Ovary (tissue), 7 donors: ENCODE measurements at regions not wholly inside any gene's neighbourhood (a gene's known extent, or its start where the extent isn't known, plus 50 kb on each side); places are given as distances from the start of the nearest gene placed in this dataset.

Experiments
- DNase-seq, 5 donors: peaks; one replicate each; pipeline ENCODE4 v3.0.0-alpha.2; 2019 to 2020
- H3K27ac ChIP-seq, 2 donors: fragments of 200-600 bp; one replicate each; pipeline versions ENCODE4 v1.5.1 to v1.8.0; 2019 to 2022
- H3K27me3 ChIP-seq: fragments of 200-600 bp; one replicate; pipeline ENCODE4 v1.8.0; 2022
- H3K36me3 ChIP-seq: fragments of 200-600 bp; sonication (generic); one replicate; pipeline ENCODE4 v1.5.1; 2019
- H3K4me1 ChIP-seq: one replicate; pipeline ENCODE4 v1.8.1; 2013; ENCODE audit warnings: mild to moderate bottlenecking, moderate library complexity; ENCODE audit not compliant: insufficient read depth
- H3K4me3 ChIP-seq: fragments of 200-600 bp; sonication (generic); one replicate; pipeline ENCODE4 v1.5.1; 2017
- H3K9me3 ChIP-seq, 2 donors: fragments of 200-600 bp in 1 of 2; sonication (generic) in 1 of 2; one replicate each; pipeline versions ENCODE4 v1.5.1 to v1.8.1; 2013 to 2019; ENCODE audit warnings: mild to moderate bottlenecking in 1 of 2, moderate library complexity in 1 of 2
- CTCF ChIP-seq, 3 donors: fragments of 450-650 bp in 2 of 3; fragments of 200-600 bp in 1 of 3; IDR thresholded peaks; one replicate each; pipeline versions ENCODE4 v1.5.1 to v1.8.0; 2016 to 2022; ENCODE audit warnings: antibody characterized with exemption in 3 of 3, mild to moderate bottlenecking in 1 of 3
- EP300 ChIP-seq: sonication (generic); formaldehyde crosslinking; IDR thresholded peaks from one replicate; pipeline ENCODE4 v1.6.1; 2017; ENCODE audit warnings: antibody characterized with exemption
- POLR2A ChIP-seq: fragments of 450-650 bp; IDR thresholded peaks from one replicate; pipeline ENCODE4 v1.6.1; 2017; ENCODE audit warnings: antibody characterized with exemption, mild to moderate bottlenecking, moderate library complexity
- WGBS, 3 donors: extraction: QIAGEN DNeasy Blood & Tissue Kit in 1 of 3; methylation state at CpG; one replicate each; pipeline versions ENCODE4 v1.1.5 to v1.1.7; 2013 to 2017; 5-methylcytosine and 5-hydroxymethylcytosine counted together
- intact Hi-C, 4 donors: fragments of 100-400 bp; cut with DNase I; formaldehyde crosslinking; loops; one replicate each; pipeline versions ENCODE4 v1.11.0 to v1.15.1; 2022 to 2023
- donor health status: DM: no; HTN: no; CAD: no; lungs with moderate emphysema.
- donor health status: DM: no; HTN: no; CAD: no.
- donor health status: Bipolar disorder and iron deficiency.
- donor health status: DM: no; HTN: no; CAD: no.
- donor health status: DM: yes; HTN: yes; CAD: no.

- 1 to 5% (median 1%) methylated on average over 6 of the region's 6 CpGs for WGBS, 3 donors
- Histone ChIP-seq H3K36me3 (no peaks in the 10 kb centered on the region), H3K4me3 (no peak overlapping the region), H3K9me3 (no peaks in the 10 kb centered on the region), H3K4me1 (no peaks in the 10 kb centered on the region), H3K27ac (no peak overlapping the region), H3K27me3 (no peaks in the 10 kb centered on the region)
- intact Hi-C loops = no loop called here
- no peak for DNase-seq
- TF ChIP-seq EP300 = no peak
- no peak for TF ChIP-seq POLR2A
- no peak for TF ChIP-seq CTCF (IDR thresholded peaks at IDR 0.05)
These were observed 258.9 kb downstream of the VRK1 start for GRCh38 chr14:97056086-97056485.

GRCh38 chr14:97057238-97058073 is 260.3 kb downstream of the VRK1 start:
- Histone ChIP-seq H3K9me3 (no peaks in the 10 kb centered on the region), H3K27me3 (no peaks in the 10 kb centered on the region), H3K27ac (no peak overlapping the region), H3K4me3 (no peak overlapping the region), H3K4me1 (no peaks in the 10 kb centered on the region), H3K36me3 (no peaks in the 10 kb centered on the region)
- no peak for TF ChIP-seq CTCF (IDR thresholded peaks at IDR 0.05)
- TF ChIP-seq EP300 = no peak
- TF ChIP-seq POLR2A = no peak
- intact Hi-C loops = no loop called here
- DNase-seq = no peak
- WGBS, 3 donors = 71 to 85% (median 80%) methylated on average over 16 of the region's 16 CpGs

GRCh38 chr14:97058074-97058467 is 260.9 kb downstream of the VRK1 start:
- intact Hi-C loops = no loop called here
- Histone ChIP-seq H3K4me1 (no peaks in the 10 kb centered on the region), H3K27me3 (no peaks in the 10 kb centered on the region), H3K36me3 (no peaks in the 10 kb centered on the region), H3K9me3 (no peaks in the 10 kb centered on the region), H3K27ac (no peak overlapping the region), H3K4me3 (no peak overlapping the region)
- WGBS, 3 donors = 74 to 83% (median 82%) methylated on average over 3 of the region's 3 CpGs
- no peak for TF ChIP-seq POLR2A
- no peak for TF ChIP-seq CTCF (IDR thresholded peaks at IDR 0.05)
- TF ChIP-seq EP300 = no peak
- no peak for DNase-seq

GRCh38 chr14:97058589-97058988 is 261.4 kb downstream of the VRK1 start:
- TF ChIP-seq EP300 (no peak), CTCF (IDR thresholded peaks at IDR 0.05) (no peak), POLR2A (no peak)
- Histone ChIP-seq H3K4me3 (no peak overlapping the region), H3K27me3 (no peaks in the 10 kb centered on the region), H3K9me3 (no peaks in the 10 kb centered on the region), H3K27ac (no peak overlapping the region), H3K4me1 (no peaks in the 10 kb centered on the region), H3K36me3 (no peaks in the 10 kb centered on the region)
- no peak for DNase-seq
- intact Hi-C loops = no loop called here
- 61 to 86% (median 81%) methylated on average over 2 of the region's 2 CpGs for WGBS, 3 donors
